ENCODE measurements at regions not wholly inside any gene's neighbourhood (a gene's known extent, or its start where the extent isn't known, plus 50 kb on each side); places are given as distances from the start of the nearest gene placed in this dataset.
A peak's percentile ranks its signal among the peaks of the same experiment; 100 is the strongest.

DNA sequence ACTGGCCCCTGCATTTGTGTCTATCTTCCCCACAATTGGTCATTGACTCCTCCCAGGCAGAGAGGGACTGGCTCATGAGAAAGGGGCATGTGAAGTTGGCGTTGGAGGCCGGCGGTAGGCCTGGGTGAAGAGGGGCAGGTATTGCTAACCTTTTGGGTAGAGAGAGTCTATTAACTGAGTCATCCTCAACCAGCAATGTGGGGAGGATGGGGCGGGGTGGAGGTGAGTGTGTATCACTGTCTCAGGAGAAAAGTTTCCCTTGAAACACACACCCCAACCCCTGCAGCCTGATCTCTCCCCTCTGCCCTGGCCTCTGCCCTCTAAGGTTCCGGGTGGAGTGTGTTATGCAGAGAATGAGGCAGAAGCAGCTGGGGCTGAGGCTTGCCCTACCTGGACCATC, 60.1 kb upstream of the PHF21B start:
- no peak for TF ChIP-seq TCF12 (IDR thresholded peaks at IDR 0.05; ENCODE audit: low read depth)
- no peak for TF ChIP-seq CEBPB (IDR thresholded peaks at IDR 0.05)
- no peak for TF ChIP-seq RAD21 (IDR thresholded peaks at IDR 0.05; ENCODE audit: low read depth)
- TF ChIP-seq EGR1 (IDR thresholded peaks at IDR 0.05): no peak
- TF ChIP-seq TEAD4 (IDR thresholded peaks at IDR 0.05): no peak
- TF ChIP-seq, protein P1, sequence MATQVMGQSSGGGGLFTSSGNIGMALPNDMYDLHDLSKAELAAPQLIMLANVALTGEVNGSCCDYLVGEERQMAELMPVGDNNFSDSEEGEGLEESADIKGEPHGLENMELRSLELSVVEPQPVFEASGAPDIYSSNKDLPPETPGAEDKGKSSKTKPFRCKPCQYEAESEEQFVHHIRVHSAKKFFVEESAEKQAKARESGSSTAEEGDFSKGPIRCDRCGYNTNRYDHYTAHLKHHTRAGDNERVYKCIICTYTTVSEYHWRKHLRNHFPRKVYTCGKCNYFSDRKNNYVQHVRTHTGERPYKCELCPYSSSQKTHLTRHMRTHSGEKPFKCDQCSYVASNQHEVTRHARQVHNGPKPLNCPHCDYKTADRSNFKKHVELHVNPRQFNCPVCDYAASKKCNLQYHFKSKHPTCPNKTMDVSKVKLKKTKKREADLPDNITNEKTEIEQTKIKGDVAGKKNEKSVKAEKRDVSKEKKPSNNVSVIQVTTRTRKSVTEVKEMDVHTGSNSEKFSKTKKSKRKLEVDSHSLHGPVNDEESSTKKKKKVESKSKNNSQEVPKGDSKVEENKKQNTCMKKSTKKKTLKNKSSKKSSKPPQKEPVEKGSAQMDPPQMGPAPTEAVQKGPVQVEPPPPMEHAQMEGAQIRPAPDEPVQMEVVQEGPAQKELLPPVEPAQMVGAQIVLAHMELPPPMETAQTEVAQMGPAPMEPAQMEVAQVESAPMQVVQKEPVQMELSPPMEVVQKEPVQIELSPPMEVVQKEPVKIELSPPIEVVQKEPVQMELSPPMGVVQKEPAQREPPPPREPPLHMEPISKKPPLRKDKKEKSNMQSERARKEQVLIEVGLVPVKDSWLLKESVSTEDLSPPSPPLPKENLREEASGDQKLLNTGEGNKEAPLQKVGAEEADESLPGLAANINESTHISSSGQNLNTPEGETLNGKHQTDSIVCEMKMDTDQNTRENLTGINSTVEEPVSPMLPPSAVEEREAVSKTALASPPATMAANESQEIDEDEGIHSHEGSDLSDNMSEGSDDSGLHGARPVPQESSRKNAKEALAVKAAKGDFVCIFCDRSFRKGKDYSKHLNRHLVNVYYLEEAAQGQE (IDR thresholded peaks at IDR 0.05; ENCODE audit: low read depth): no peak
- TF ChIP-seq TAF1 (IDR thresholded peaks at IDR 0.05; ENCODE audit: low read depth): no peak

DNA sequence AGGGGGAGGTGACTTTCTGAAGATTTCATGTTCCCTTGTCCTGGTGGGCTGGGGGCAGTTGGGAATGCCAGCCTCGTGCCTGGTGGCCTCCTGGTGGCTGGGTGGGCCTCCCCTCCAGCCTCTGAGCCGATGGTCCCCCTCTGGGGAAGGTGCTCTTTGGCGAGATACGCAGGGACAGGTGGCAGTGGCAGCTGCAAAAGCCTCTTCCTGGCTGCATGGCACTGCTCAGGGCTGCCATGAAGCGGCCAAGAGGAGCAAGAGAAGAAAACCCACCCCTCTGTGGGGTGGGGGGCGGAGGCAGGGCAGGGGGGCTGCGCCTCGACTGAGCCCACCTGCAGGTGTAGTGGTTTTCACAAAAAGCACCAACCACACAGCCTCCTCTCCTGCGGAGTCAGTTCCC, 61.8 kb upstream of the PHF21B start:
- TF ChIP-seq, protein P2, sequence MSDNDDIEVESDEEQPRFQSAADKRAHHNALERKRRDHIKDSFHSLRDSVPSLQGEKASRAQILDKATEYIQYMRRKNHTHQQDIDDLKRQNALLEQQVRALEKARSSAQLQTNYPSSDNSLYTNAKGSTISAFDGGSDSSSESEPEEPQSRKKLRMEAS (IDR thresholded peaks at IDR 0.05): no peak
- TF ChIP-seq TCF12 (IDR thresholded peaks at IDR 0.05; ENCODE audit: low read depth) (no peak), RAD21 (IDR thresholded peaks at IDR 0.05; ENCODE audit: low read depth) (no peak), NFIC (IDR thresholded peaks at IDR 0.05) (no peak), CEBPB (IDR thresholded peaks at IDR 0.05) (no peak)

DNA sequence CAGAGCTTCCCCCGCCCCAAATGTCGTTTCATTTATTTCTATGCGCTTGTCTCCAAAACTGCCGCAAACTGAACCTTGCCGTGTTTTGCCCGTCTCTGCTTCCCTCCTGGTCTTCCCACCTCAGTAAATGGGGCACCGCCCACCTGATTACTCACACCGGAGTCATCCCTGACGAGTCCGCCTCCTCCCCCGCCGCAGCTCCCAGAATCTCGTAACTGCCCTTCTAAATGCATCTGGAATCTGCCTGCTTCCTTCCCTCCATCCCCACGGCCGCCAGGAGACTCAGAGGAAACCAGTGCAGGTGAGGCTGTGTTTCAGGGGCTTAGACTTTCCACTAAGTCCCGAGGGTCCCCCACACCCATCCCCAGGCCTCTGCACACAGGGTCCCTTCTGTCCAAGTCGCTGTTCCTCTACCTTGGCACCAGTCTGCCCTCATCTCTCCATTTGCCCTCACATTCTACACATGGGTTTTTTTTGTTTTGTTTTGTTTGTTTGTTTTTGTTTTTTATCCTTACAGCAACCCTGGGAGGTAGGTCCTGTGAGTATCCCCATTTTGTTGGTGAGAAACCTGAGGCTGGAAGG, 62.6 kb upstream of the PHF21B start:
- TF ChIP-seq EGR1 (IDR thresholded peaks at IDR 0.05): no peak
- TF ChIP-seq CREB1 (IDR thresholded peaks at IDR 0.05; ENCODE audit: low read depth): no peak
- no peak for TF ChIP-seq TAF1 (IDR thresholded peaks at IDR 0.05; ENCODE audit: low read depth)
- TF ChIP-seq TEAD4 (IDR thresholded peaks at IDR 0.05): no peak
- TF ChIP-seq ZBTB7A (IDR thresholded peaks at IDR 0.05; ENCODE audit: low read depth): no peak
- no peak for TF ChIP-seq FOXM1 (IDR thresholded peaks at IDR 0.05; ENCODE audit: borderline replicate concordance, low read depth)
- TF ChIP-seq NFIC (IDR thresholded peaks at IDR 0.05): no peak
- no peak for TF ChIP-seq TCF12 (IDR thresholded peaks at IDR 0.05; ENCODE audit: low read depth)
- no peak for TF ChIP-seq RAD21 (IDR thresholded peaks at IDR 0.05; ENCODE audit: low read depth)
- TF ChIP-seq, protein P2 (IDR thresholded peaks at IDR 0.05): no peak
- no peak for TF ChIP-seq USF1 (IDR thresholded peaks at IDR 0.05)
- TF ChIP-seq, protein P1 (IDR thresholded peaks at IDR 0.05; ENCODE audit: low read depth): no peak
- no peak for TF ChIP-seq YY1 (IDR thresholded peaks at IDR 0.05; ENCODE audit: low read depth)
- TF ChIP-seq EP300 (IDR thresholded peaks at IDR 0.05; ENCODE audit: borderline replicate concordance): no peak
- TF ChIP-seq CEBPB (IDR thresholded peaks at IDR 0.05): no peak

- TF ChIP-seq USF1 (IDR thresholded peaks at IDR 0.05): no peak
These were observed 63.3 kb upstream of the PHF21B start for GRCh38 chr22:45073064-45073463.

GRCh38 chr22:45077286-45077685, 67.5 kb upstream of the PHF21B start:
- no peak for TF ChIP-seq CEBPB (IDR thresholded peaks at IDR 0.05)
- TF ChIP-seq TAF1 (IDR thresholded peaks at IDR 0.05; ENCODE audit: low read depth): no peak
- TF ChIP-seq NFIC (IDR thresholded peaks at IDR 0.05): no peak
- TF ChIP-seq CREB1 (IDR thresholded peaks at IDR 0.05; ENCODE audit: low read depth): no peak
- TF ChIP-seq EGR1 (IDR thresholded peaks at IDR 0.05): no peak
- no peak for TF ChIP-seq EP300 (IDR thresholded peaks at IDR 0.05; ENCODE audit: borderline replicate concordance)

- TF ChIP-seq FOXM1 (IDR thresholded peaks at IDR 0.05; ENCODE audit: borderline replicate concordance, low read depth) (no peak), TCF12 (IDR thresholded peaks at IDR 0.05; ENCODE audit: low read depth) (no peak)
- TF ChIP-seq, protein P2 (IDR thresholded peaks at IDR 0.05): no peak
These were observed 68.1 kb upstream of the PHF21B start for GRCh38 chr22:45077826-45078334.

GRCh38 chr22:45082795-45083194, 73.0 kb upstream of the PHF21B start:
- TF ChIP-seq TCF12 (IDR thresholded peaks at IDR 0.05; ENCODE audit: low read depth) (no peak), RAD21 (IDR thresholded peaks at IDR 0.05; ENCODE audit: low read depth) (peak; percentile 54)

Measured in Ishikawa (cell line).